GM19452 (cell line): ENCODE measurements at regions not wholly inside any gene's neighbourhood (a gene's known extent, or its start where the extent isn't known, plus 50 kb on each side); places are given as distances from the start of the nearest gene placed in this dataset.
"Not testable (repeated sequence)": the region's sequence is repeated elsewhere in the genome, so short reads cannot be mapped to it uniquely, and the experiment has no call there.

Experiments
- ATAC-seq: cut with Tn5 transposase; IDR thresholded peaks from one replicate; pipeline ENCODE4 v1.9.1; 2021; ENCODE audit not compliant: unreplicated experiment

DNA sequence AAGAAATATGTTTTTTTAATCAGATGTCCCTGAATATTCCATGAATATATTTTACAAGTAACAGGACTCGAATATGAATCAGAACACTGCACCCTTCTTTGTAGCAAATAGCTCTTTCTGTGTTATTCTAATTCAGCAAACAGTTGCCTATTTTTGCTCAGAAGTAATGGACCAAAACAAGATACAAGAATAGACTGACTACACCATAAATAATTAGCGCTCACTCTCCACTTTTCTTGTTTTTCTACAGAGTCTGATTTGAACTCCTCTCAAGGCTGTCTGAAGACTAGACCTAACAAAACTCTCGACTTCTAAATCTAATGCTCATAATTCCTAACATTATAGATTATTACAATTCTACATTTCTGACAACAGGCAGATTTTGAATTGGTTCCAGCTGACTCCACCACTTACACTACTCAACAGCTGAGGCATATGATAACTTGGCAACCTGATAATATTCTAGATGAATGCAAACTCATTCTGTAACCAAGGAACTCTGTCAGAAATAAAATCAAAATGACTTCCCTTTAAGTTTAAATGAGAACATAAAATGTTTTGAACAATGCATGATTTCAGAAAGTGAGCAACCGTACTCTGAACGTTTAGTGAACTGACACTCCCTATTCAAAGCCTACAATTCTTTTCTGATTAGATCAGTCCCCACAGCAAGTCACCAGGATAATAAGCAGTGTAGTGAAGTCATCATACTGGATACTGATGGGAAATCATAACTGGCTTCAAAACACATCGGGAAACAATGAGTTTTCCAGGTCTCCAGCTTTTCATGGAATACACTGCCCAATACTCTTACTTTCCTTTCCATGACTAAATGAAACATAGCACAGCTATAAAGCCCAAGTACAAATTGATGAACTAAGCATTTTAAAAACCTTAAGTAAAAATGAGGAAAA, 114.2 kb upstream of the BEND6 start:
- ATAC-seq = no peak

DNA sequence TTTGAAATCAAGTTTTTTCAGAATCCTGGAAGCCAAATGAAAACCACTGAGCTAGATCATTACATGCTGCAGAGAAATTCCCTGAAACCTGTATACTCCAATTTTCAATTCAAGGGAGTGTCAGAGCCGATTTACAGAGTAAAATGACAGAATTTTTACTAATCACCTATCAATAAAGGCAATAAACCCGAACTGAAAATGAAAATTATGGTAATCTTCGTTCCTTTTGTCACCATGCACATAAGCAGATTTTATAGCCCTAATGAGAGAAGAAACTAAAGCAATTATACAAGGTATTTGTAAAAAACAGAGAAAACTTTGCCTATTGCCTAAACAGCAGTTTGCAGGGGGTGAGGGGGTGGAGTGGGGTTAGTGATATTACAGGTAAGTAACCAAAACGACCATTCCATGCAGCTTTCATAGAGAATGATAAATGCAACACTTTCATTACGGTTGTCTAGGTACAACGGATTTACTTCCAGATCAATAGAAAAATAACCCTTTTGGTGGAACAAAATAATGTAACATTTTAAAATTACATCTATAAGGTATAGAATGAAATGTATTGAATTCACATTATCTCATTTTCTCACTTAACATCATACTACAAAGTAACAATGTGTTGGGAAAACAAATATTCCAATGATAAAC, 115.2 kb upstream of the BEND6 start:
- no peak for ATAC-seq

DNA sequence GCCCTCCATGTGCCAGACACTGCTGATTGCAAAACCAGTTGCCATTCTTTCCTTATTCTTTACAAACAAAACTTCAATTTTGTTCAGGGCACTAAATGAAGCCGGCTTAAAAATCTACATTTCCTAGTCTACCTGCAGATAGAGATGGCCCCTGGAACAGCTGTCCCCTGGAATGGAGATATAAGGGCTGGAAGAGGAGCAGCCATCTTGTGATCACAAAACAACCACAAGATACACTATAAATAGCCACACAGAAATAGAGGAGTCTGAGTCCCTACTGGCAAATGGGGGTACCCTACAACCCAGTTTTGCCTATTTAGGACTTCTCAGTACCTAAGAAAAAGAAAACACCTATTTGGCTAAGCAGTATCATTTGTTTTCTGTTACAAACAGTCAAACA, 115.9 kb upstream of the BEND6 start:
- no peak for ATAC-seq

DNA sequence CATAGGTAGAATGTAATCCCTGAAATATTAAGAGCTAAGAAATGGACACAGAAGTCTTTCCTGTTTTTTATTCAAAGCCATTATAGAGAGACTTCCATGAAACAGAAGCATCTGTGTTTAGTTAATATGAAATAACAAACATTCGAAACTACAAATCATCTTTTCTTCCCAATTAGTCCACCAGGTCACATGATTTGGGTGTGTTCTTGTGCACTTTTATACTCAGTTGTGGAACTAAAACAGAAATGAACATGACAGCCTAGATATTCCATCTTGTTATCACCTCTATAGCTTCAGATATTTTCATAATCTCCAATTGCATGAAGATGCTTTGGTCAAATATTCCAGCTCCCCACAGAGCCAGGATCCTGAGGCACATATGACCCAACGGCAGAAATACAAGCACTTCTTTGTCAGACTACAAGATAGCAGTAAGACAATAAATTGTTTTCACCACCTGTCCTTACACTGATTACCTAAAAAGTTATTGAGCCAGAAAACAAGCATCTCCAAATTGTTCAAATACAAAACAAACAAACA, 116.8 kb upstream of the BEND6 start:
- ATAC-seq = no peak

DNA sequence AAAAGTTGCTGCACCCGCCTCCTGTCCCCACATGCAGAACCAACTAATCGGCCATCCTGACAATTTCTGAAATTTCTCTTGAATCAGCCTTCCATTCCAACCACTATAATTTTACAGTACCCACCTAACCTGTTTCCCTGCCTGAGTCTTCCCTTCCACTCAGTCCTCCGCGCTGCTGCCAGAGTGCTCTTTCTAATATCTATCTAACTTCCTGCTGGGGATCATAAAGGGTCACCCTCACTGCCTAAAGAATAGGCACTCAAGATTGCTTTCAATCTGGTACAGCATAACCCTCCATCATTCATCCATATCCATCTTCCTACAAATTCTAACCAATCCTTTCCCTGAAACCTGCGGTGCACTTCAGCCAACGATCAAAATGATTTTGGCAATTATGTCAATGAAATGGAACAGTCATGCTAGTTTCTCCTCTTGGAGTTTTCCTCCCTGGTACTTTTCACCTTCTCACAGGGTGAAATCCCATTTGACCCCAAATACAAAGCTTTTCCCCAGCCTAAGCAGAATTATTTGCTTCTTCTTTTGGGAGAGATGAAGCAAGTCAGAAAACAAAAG, 117.5 kb upstream of the BEND6 start:
- no peak for ATAC-seq

DNA sequence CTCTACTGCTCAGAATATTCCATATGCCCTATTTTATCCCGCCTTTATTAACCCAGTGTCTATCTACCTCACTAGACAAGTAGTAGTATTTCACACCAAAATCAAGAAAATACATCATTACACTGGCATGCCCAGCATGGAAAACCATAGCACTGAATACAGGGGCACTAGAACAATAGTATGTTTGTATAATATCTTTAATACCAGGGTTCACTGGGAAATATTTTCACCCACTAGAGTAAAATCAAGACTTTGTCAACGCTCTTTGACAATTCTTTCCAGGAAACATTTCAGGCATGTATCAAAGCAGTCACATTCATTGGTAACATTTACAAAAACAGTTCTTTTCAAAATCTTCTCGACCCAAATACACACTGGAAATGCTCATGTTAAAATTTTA, 119.3 kb upstream of the BEND6 start:
- no peak for ATAC-seq

DNA sequence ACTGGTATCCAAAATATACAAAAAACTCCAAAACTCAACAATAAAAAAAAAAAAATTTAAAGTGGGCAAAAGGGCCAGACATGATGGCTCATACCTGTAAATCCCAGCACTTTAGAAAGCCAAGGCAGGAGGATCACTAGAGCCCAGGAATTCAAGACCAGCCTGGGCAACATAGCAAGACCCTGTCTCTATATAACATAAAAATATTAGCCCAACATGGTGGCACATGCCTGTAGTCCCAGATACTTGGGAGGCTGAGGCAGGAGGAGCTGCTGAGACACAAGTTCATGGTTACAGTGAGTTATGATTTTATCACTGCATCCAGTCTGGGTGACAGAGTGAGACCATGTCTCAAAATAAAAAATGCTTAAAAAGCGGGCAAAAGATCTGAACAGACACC, 121.0 kb upstream of the BEND6 start:
- no peak for ATAC-seq

DNA sequence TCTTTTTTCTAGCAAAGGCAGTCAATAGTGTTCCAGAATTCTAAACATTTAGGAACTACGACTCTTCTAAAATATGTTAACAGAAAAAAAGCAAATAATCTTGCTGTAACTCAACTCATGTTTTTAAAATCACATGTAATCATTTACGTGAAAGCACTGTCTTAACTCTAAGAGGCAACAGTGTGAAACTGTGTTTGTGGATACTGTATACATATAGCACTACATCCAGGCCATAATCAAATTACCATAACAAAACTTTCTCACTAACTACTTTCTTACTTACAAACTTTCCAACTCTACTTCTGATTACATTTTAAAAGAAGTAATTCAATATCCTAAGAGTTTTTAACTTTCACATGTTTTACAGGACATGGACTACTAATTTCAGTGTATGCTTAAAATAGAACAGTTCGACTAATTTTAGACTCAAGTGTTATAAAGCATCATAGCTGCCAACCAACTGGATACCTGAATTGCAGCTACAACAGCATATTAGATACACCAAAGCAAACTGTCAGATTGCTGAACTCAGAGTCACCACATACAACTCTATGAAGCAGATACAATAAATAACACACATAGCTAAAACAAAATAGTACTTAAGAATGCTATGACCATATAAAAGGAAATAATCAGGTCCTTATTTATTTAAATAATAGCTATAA, 121.6 kb upstream of the BEND6 start:
- no peak for ATAC-seq

DNA sequence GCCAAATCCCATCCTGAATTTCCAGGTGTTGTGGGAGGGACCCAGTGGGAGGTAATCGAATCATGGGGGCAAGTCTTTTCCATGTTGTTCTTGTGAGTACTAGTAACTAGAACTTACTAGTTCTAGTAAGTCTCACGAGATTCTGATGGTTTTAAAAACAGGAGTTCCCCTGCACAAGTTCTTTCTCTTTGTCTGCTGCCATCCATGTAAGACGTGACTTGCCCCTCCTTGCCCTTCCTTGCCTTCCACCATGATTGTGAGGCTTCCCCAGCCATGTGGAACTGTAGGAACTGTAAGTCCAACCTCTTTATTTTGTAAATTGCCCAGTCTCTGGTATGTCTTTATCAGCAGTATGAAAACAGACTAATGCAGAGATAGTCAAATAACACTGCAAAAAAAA, 122.7 kb upstream of the BEND6 start:
- ATAC-seq = no peak

DNA sequence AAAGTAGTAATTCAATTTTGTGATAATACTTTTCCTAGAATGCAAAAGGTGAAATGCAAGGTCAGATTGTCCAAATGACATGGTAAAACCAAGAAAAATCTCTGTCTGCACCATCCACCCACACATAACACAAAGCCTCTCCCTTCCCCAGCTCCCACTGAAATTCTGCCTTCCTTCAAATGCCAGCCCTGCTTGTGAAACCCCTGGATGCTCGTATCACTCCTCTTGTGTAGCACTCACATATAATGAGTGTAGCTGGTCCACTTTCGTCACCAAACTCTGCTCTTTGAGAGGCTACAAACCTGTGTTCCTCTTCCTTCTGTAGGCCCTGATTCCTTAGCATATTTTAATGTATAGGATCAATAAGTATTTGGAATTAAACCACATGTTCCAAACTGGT, 123.6 kb upstream of the BEND6 start:
- ATAC-seq = no peak

DNA sequence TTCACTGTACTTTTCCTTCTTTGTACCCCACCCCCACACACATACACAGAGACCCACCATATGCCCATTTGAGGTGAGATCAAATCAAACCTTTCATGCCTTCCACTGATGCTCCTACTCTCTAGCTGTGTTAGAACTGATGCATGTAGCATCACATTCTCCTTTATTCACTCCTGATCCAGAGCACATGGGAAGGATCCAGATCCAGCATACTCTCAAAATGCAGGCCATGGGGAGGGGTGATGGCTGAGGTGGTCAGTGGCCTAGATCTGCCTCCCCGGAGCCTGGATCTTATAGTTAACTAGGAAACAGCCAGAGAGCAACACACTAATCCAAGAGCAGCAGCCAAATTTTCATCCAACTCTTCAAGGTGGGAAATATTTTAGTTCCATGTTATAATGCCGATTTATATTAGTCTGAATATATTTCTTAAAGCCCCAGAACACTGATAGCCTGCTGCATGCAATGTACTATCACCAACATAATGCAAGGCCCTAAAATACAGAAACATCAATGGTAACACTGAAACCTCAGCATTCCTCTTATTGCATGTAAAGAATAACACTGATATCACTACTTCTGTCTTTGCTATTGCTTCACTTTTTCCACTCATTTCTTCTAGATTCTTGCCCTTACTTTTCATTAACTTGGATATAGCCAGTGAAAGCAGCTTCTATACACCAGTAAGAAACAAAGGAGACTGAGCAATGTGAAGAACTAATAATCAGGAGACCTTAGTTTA, 126.8 kb upstream of the BEND6 start:
- ATAC-seq = no peak

DNA sequence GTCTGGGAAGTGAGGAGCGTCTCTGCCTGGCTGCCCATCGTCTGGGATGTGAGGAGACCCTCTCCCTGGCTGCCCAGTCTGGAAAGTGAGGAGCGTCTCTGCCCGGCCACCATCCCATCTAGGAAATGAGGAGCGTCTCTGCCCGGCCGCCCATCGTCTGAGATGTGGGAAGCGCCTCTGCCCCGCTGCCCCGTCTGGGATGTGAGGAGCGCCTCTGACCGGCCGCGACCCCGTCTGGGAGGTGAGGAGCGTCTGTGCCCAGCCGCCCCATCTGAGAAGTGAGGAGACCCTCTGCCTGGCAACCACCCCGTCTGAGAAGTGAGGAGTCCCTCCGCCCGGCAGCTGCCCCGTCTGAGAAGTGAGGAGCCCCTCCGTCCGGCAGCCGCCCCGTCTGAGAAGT, 130.5 kb upstream of the BEND6 start:
- ATAC-seq = not testable (repeated sequence)

DNA sequence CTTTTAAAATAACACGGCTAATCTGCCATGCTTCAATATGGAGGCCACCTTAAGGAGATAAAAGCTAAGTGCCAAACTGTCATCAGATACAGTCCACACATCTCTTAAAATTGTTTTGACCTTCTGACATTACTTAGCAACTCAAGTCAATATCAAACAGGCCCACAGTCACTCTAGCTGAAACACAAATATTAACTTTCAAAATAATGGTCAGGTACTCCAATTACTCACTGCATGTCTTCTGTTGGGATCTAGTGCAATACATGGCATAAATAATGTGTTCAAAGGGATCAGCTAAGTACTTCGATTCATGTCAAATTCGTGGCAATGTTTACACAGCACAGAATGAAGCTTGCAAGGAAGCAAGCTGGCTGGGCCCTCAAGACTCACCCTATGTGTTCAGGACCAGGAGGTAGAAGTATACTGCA, 133.9 kb upstream of the BEND6 start:
- ATAC-seq = no peak

DNA sequence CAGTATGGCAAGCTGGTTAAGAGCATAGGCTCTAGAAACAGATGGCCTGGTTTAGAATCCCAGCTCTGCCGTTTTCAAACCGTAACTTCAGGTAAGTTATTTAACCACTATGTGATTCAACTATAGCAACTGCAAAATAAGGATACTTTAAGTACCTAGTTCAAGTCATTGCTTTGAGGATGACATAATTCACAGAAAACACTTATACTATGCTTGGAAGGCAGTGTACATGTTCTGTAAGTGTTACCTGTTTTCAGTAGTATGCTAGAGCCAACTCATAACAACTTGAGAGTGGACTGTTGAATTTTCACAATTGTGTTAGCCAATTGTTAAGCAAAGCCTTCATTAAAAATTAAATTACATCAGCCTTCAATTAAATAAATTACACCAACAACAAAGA, 134.8 kb upstream of the BEND6 start:
- no peak for ATAC-seq

DNA sequence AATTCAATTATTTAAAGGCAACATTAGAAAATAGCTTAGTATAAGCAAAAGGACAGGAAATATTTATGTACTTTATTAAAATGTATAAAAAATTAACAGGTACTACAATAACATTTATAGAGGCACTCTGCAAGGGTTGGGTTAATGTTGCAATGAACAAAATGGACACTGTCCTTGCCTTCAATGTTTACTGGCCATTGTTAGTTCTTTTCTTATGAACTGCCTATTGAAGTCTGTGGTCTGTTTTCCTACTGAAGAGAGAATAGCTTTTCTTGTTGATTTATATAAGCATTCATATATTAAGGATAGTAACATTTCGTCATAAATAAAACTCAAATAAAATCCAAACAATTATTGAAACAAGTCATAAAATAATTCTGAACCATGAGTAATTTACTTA, 135.3 kb upstream of the BEND6 start:
- no peak for ATAC-seq

DNA sequence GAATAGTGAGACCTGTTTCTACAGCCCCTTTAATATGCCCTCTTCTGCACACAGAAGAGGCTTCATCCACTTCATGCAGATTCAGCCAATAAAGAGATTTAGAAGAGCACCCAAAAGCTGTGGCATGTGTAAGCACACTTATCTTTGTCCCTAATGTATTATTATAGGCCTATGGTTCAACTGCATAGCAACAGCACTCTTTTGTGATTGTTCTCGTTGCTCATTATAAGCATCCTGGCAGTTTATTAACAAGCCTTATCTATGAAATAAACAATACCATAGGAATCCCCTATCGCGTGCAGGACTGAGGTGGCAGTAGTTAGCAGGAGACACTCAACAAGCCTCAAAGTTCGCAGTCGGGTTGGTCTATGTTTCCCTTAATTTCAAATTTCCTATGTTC, 138.5 kb upstream of the BEND6 start:
- ATAC-seq = no peak

DNA sequence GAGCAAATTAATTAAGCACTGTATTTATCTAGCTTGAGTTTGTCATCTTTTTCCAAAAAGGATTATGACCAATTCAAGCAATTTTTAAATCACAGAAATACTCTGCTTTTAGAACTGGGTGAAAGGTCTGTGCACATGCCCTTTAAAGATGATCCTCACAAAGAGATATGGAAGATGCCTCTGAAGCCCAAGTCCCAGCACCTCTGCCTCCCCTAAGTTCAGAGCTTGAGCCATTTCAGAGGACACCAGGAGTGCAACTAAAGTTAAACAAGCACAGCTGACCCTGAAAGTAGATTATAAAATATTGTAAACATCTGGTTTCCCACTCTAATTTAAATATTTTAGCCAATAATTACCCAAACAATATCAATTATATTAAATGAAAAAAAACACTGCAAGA, 139.5 kb upstream of the BEND6 start:
- no peak for ATAC-seq

DNA sequence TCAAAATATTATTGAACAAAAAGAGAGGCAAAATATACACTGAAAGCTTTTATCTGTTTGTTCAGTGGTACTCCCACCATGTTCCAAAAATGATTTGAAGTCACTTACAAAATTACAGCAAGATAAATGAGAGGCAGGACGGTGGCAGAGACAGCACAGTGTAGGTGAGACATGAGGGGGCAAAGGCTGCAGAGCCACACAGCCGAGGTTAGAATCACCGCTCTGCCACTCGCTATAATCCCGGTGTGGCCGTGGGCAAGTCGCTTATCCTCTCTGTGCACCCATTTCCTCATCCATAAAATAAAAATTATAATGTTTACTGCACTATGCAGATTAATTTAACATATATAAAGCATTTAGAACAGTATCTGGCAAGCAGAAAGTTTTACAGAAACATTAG, 140.1 kb upstream of the BEND6 start:
- ATAC-seq = no peak

DNA sequence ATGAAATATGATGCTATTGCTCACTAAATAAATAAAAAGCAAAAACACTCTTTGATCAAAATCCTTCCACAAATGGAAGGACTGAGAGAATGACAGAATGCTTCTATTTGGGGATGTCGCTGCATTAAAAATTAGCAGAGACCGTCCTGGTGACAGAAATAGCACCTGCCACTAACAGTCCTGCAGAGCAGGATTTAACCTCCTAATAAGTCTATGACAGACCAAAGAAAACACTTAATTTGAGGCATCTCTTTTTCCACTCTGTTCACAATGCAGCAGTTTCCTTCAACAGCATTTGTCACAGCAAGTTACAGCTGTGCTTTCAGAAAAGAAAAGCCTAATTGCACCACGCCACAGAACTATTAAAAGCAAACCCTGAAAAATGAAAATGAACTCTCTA, 140.6 kb upstream of the BEND6 start:
- no peak for ATAC-seq

DNA sequence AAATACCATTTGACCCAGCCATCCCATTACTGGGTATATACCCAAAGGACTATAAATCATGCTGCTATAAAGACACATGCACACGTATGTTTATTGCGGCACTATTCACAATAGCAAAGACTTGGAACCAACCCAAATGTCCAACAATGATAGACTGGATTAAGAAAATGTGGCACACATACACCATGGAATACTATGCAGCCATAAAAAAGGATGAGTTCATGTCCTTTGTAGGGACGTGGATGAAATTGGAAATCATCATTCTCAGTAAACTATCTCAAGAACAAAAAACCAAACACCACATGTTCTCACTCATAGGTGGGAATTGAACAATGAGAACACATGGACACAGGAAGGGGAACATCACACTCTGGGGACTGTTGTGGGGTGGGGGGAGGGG, 142.1 kb upstream of the BEND6 start:
- ATAC-seq = not testable (repeated sequence)

DNA sequence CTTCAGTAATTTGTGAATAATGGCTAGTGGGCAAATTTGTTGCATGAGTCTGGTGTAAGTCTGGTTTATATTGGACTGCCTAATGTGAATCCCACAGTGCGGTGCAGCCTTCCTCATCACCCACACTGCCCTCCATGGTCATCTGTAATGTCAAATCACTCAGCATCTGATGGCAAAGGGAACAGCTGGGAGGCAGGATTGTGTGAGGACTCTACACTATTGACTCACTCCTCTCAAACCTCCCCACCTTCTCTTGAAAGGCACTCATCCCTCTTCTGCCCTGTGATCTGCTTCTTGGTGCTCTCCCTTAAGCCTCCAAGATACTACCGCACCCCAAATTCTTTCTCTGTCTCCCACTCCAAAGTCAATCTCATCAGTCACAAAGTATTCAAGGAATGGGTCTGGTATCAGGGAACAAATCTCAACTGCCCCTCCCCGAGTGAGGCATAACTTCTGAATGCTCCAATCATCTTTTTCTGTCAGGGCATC, 146.0 kb upstream of the BEND6 start:
- no peak for ATAC-seq
